SK-N-MC (cell line): ENCODE measurements at regions not wholly inside any gene's neighbourhood (a gene's known extent, or its start where the extent isn't known, plus 50 kb on each side); places are given as distances from the start of the nearest gene placed in this dataset.

Experiments used
- EZH2 ChIP-seq: fragments of 200-600 bp; sonication (generic); IDR thresholded peaks from one replicate; pipeline ENCODE4 v1.6.1; 2017; ENCODE audit warnings: antibody characterized with exemption
- POLR2AphosphoS5 ChIP-seq: IDR thresholded peaks from 2 replicates; pipeline ENCODE4 v1.6.1; 2012; ENCODE audit warnings: mild to moderate bottlenecking, low read depth, low read length, borderline replicate concordance

DNA sequence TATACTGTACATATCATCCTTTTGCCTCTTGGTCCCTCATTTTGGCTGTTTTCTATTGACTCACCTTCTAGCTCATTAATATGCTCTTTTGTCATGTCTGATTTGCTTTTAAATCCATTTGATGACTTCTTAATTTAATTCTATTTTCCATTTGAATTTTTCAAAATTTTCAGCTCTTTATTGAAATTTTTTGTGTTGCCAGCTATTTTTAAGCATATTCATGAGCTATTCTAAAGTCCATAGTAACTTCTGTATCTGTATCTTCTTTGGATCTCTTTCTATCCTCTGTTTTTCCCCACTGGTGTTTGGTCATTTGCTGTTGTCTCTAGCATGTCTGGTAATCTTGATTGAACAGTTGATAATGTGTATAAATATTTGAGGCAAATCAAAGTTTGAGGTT lies 227.8 kb downstream of the NDUFA10 start:
- TF ChIP-seq POLR2AphosphoS5 (no peak), EZH2 (no peak)
